HEK293T (cell line): ENCODE measurements at regions not wholly inside any gene's neighbourhood (a gene's known extent, or its start where the extent isn't known, plus 50 kb on each side); places are given as distances from the start of the nearest gene placed in this dataset.

Source experiments
- BHLHE40 ChIP-seq: fragments of 450-650 bp; IDR thresholded peaks from 2 replicates; pipeline ENCODE4 v1.6.1; 2016; ENCODE audit warnings: mild to moderate bottlenecking, moderate library complexity, borderline replicate concordance
- ELF4 ChIP-seq: fragments of 450-650 bp; IDR thresholded peaks from 2 replicates; pipeline ENCODE4 v1.6.1; 2017; ENCODE audit warnings: antibody characterized with exemption
- FOXA1 ChIP-seq: fragments of 450-650 bp; IDR thresholded peaks from 2 replicates; pipeline ENCODE4 v1.6.1; 2016; ENCODE audit warnings: mild to moderate bottlenecking
- HDGF ChIP-seq: fragments of 450-650 bp; IDR thresholded peaks from 2 replicates; pipeline ENCODE4 v1.6.1; 2017; ENCODE audit warnings: antibody characterized with exemption, borderline replicate concordance
- TARDBP ChIP-seq: fragments of 450-650 bp; IDR thresholded peaks from 2 replicates; pipeline ENCODE4 v1.6.1; 2016

DNA sequence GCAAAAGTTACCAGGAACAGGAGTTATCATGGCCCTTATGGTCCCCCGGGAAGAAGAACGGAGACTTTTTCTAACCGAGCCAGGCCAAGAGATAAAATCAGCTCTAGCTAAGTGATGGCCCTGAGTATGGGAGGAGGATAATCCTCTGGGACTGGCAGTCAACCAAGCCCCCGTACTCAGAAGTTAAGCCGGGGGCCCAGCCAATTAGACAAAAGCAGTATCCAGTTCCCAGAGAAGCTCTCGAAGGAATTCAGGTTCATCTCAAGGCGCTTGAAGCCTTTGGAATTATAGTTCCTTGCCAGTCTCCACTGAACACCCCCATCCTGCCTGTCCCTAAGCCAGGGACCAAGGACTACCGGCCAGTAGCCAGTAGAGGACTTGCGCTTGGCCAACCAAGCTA is 365.3 kb upstream of the TCF4 start:
- TF ChIP-seq TARDBP: no peak
- no peak for TF ChIP-seq HDGF
- TF ChIP-seq FOXA1: no peak
- no peak for TF ChIP-seq ELF4
- TF ChIP-seq BHLHE40: no peak
